ENCODE measurements at regions not wholly inside any gene's neighbourhood (a gene's known extent, or its start where the extent isn't known, plus 50 kb on each side); places are given as distances from the start of the nearest gene placed in this dataset.

- TF ChIP-seq TFE3 (CRISPR knock-in tag; IDR thresholded peaks at IDR 0.05): peak; percentile 58
- TF ChIP-seq ARID3B (CRISPR knock-in tag; IDR thresholded peaks at IDR 0.05; ENCODE audit: borderline replicate concordance): no peak
- TF ChIP-seq PCBP2 (IDR thresholded peaks at IDR 0.05; ENCODE audit: low read depth, low read length, poor library complexity, severe bottlenecking): no peak
- TF ChIP-seq RBM34 (IDR thresholded peaks at IDR 0.05; ENCODE audit: borderline replicate concordance, insufficient read depth, low read length): no peak
- peak; percentile 17 to 74; a peak in 2 of 4 replicates for TF ChIP-seq RCOR1 (IDR thresholded peaks at IDR 0.05; ENCODE audit: borderline replicate concordance in 1 of 2, low read depth in 2 of 2, low read length in 2 of 2)
- TF ChIP-seq ZNF639 (CRISPR knock-in tag; conservative IDR thresholded peaks at IDR 0.05 in 1 of 2, IDR thresholded peaks at IDR 0.05 in 1 of 2): 0 out of 4 replicates have a peak, but pooled peaks of 1 of the 2 experiments have one; percentile 49
- TF ChIP-seq ZBTB26 (CRISPR knock-in tag; IDR thresholded peaks at IDR 0.05): no peak
- TF ChIP-seq NCOR1 (IDR thresholded peaks at IDR 0.05): peak; percentile 34; the same call in 1 of the 2 replicates
- TF ChIP-seq MAFG (tag; conservative IDR thresholded peaks at IDR 0.05): 0 out of 2 replicates have a peak, but pooled peaks have one; percentile 5
- TF ChIP-seq FOSL1 (tag; conservative IDR thresholded peaks at IDR 0.05): 0 out of 2 replicates have a peak, but pooled peaks have one; percentile 18
- no peak for TF ChIP-seq NFYB (IDR thresholded peaks at IDR 0.05; ENCODE audit: extremely low read depth, insufficient read length)
- TF ChIP-seq ZNF507 (tag; conservative IDR thresholded peaks at IDR 0.05): no peak
- TF ChIP-seq CREB3L1 (IDR thresholded peaks at IDR 0.05; ENCODE audit: borderline replicate concordance, low read depth): no peak
- 0 out of 2 replicates have a peak, but pooled peaks have one; percentile 26 for TF ChIP-seq ZBTB9 (CRISPR knock-in tag; IDR thresholded peaks at IDR 0.05)
Measured at GRCh38 chr1:59096501-59096900, 200.4 kb upstream of the FGGY start (continued).
